Left lung (tissue), 4 donors: ENCODE measurements at regions not wholly inside any gene's neighbourhood (a gene's known extent, or its start where the extent isn't known, plus 50 kb on each side); places are given as distances from the start of the nearest gene placed in this dataset.
A peak's percentile ranks its signal among the peaks of the same experiment; 100 is the strongest.

Source experiments
- ATAC-seq: fragments of 200-7000 bp; cut with Tn5 transposase; one replicate; pipeline ENCODE4 v1.9.1; 2020; ENCODE audit warnings: moderate library complexity
- DNase-seq, 4 donors: peaks; one replicate each; pipeline ENCODE4 v3.0.0-alpha.2; 2013 to 2020
- H3K27ac ChIP-seq, 2 donors: fragments of 200-600 bp; sonication (generic) in 1 of 2; one replicate each; pipeline versions ENCODE4 v1.5.0 to v1.8.0; 2020 to 2021
- H3K27me3 ChIP-seq, 2 donors: fragments of 200-600 bp; sonication (generic) in 1 of 2; one replicate each; pipeline versions ENCODE4 v1.5.0 to v1.8.0; 2020 to 2021
- H3K36me3 ChIP-seq, 2 donors: fragments of 200-600 bp; sonication (generic) in 1 of 2; one replicate each; pipeline versions ENCODE4 v1.5.0 to v1.8.0; 2020 to 2021
- H3K4me1 ChIP-seq, 2 donors: fragments of 200-600 bp; one replicate each; pipeline ENCODE4 v1.8.0; 2021
- H3K4me3 ChIP-seq, 2 donors: fragments of 200-600 bp; sonication (generic) in 1 of 2; one replicate each; pipeline versions ENCODE4 v1.5.0 to v1.8.0; 2020 to 2021; ENCODE audit warnings: mild to moderate bottlenecking in 1 of 2
- H3K9me3 ChIP-seq, 2 donors: fragments of 200-600 bp; sonication (generic) in 1 of 2; one replicate each; pipeline versions ENCODE4 v1.5.0 to v1.8.0; 2020 to 2021
- CTCF ChIP-seq, 2 donors: fragments of 200-600 bp; sonication (generic) in 1 of 2; IDR thresholded peaks; one replicate each; pipeline versions ENCODE4 v1.5.0 to v1.8.0; 2021; ENCODE audit warnings: antibody characterized with exemption in 2 of 2
- intact Hi-C, 2 donors: fragments of 100-400 bp; cut with DNase I; formaldehyde crosslinking; loops; one replicate each; pipeline versions ENCODE4 v1.11.2 to v1.14.2; 2022
- donor health status: DM: no; HTN: yes; CAD: no.
- donor health status: DM: no; HTN: no; CAD: no.

- H3K36me3 ChIP-seq, result no peaks in the 10 kb centered on the region
- ATAC-seq (no peak), DNase-seq (no peak)
- H3K9me3 ChIP-seq, result no peaks in the 10 kb centered on the region
- no peaks in the 10 kb centered on the region for H3K27me3 ChIP-seq
- no peak for TF ChIP-seq CTCF (IDR thresholded peaks at IDR 0.05)
- no peak overlapping the region for H3K27ac ChIP-seq
- H3K4me3 ChIP-seq, result no peak overlapping the region
- H3K4me1 ChIP-seq, result no peaks in the 10 kb centered on the region
- intact Hi-C loops, result no loop called here
Measured at GRCh38 chr1:182246783-182247182, 144.8 kb downstream of the GLUL start.

GRCh38 chr1:182245040-182245439, 146.6 kb downstream of the GLUL start:
- H3K4me3 ChIP-seq, result no peak overlapping the region
- H3K4me1 ChIP-seq, result no peaks in the 10 kb centered on the region
- ATAC-seq, result no peak
- H3K27me3 ChIP-seq, result no peaks in the 10 kb centered on the region
- intact Hi-C loops, result no loop called here
- no peak for DNase-seq
- no peaks in the 10 kb centered on the region for H3K9me3 ChIP-seq
- TF ChIP-seq CTCF (IDR thresholded peaks at IDR 0.05), result no peak
- H3K36me3 ChIP-seq, result no peaks in the 10 kb centered on the region
- H3K27ac ChIP-seq, result no peak overlapping the region

- ATAC-seq (no peak), DNase-seq (no peak)
- Histone ChIP-seq H3K4me1 (no peaks in the 10 kb centered on the region), H3K4me3 (no peak overlapping the region), H3K27me3 (no peaks in the 10 kb centered on the region), H3K27ac (no peak overlapping the region), H3K36me3 (no peaks in the 10 kb centered on the region), H3K9me3 (no peaks in the 10 kb centered on the region)
- no peak for TF ChIP-seq CTCF (IDR thresholded peaks at IDR 0.05)
- intact Hi-C loops, result no loop called here
Measured at GRCh38 chr1:182244451-182244850, 147.1 kb downstream of the GLUL start.

GRCh38 chr1:182242641-182243040, 148.9 kb downstream of the GLUL start:
- DNase-seq, result no peak
- H3K27me3 ChIP-seq, result no peaks in the 10 kb centered on the region
- no peak for TF ChIP-seq CTCF (IDR thresholded peaks at IDR 0.05)
- intact Hi-C loops, result no loop called here
- peak overlapping the region in 1 of 2 donors; percentile 5 for H3K27ac ChIP-seq
- no peaks in the 10 kb centered on the region for H3K4me1 ChIP-seq
- no peak for ATAC-seq
- H3K4me3 ChIP-seq, result no peak overlapping the region
- H3K9me3 ChIP-seq, result no peaks in the 10 kb centered on the region
- no peaks in the 10 kb centered on the region for H3K36me3 ChIP-seq

- H3K27me3 ChIP-seq, result no peaks in the 10 kb centered on the region
- H3K36me3 ChIP-seq, result no peaks in the 10 kb centered on the region
- ATAC-seq, result no peak
- no peak for DNase-seq
- H3K27ac ChIP-seq, result no peak overlapping the region
- H3K9me3 ChIP-seq, result no peaks in the 10 kb centered on the region
- H3K4me1 ChIP-seq, result peaks cover 0 to 10% of the 10 kb centered on the region in 2 donors
- TF ChIP-seq CTCF (IDR thresholded peaks at IDR 0.05), result no peak
- H3K4me3 ChIP-seq, result no peak overlapping the region
- intact Hi-C loops, result no loop called here
Measured at GRCh38 chr1:182240085-182240484, 151.5 kb downstream of the GLUL start.
